ENCODE measurements at regions not wholly inside any gene's neighbourhood (a gene's known extent, or its start where the extent isn't known, plus 50 kb on each side); places are given as distances from the start of the nearest gene placed in this dataset.
"Not testable (repeated sequence)": the region's sequence is repeated elsewhere in the genome, so short reads cannot be mapped to it uniquely, and the experiment has no call there.

DNA sequence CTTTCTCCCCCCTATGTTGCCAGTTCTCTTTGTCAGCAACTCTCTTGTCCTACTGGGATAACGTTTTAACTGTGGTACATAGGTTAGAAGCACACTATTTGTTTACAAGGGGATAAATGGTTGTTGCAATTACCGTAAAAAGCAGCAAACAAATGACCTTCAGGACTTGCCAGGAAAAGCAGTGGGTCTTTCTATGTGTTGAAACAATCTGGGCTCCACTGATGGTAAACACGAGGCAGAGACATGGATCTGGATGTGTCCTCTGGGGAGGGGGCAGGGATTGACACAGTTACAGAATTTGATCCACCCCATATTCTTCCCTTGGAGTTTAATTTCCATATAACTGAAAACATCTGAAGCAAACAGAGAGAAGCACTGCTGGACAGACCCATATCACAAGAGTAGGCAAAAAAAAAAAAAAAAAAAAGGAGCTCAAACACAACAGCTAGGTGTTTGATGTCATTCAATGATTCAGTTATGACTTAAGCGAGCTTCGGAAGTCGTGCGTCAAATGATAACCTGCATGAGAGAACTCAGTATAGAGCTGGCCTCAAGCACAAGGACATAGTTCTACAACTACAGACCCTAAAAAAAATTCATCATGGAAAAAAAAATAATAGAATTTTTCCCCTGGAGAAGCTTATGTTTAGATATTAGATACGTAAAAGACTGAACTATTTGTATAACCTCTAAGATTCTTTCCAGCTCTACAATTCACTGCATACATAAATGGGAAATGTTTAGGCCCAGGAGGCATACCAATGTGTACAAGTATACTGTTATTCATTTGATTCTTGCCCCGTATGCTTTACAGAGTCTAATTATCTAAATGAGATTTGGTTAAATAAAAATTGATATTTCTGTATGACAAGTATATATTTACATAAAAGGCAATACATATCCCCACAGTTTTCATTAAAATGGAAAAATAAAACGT lies 127.7 kb downstream of the ALDH8A1 start:
- no peak for DNase-seq (ENCODE audit: low read depth)

DNA sequence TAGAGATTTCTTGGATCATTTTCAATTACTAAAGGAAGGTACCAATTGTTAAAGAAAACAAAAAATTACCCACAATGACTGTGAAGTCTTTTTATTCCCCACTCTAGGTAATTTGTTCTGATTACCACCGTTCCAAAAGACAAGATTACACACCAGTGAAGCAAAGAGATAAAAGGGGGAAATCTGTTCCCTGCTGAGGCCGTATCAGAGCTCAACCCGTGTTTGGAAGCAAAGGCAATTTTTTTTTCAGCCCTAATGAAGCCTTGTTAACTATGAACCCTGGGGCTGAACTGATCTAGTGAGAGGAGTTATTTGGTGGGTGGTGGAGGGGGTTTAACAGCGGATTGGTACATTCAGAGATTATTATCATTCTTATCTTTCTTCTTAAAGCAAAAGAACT lies 128.5 kb downstream of the ALDH8A1 start:
- DNase-seq (ENCODE audit: low read depth) = no peak

DNA sequence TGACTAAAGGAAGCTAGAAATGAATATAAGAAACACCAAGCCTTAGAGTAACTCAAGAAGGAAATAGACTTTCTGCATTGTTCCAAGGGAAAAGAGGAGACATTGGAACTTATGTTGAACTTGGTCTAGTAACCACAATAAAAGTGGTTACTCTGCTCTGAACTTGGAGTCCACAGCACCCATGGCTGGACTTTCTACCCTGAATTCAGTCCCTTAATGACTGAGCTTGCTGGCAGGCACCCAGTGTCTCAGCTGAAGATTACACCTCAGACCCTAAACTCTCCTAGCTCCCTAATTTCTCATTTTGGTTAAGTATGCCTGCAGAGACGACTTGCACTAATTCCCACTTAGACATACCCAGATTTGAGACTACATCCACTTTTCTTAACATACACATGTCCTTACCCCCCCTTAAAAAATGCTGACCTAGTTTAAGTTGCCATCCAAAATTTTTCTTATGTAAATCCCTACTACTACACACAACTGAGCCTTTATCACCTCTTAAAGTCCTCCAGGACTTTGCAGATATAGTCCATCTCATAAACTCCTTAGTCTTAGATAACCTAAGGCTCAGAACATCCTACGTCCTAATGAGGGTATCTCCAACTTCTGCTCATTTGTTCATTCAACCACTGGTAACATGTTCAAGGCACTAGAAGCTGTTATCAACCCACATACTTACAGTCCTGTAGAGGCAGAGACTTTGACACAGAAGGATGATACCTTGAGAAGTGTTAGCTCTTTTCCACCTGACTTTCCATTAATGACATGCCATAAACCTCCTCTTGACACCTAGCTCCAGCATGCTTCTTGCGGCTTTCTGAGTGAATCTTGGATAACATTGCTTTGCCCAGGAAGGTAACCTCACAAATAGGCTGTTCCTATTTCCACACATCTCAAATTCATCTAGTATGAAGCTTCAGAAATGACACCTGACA lies 129.8 kb downstream of the ALDH8A1 start:
- no peak for DNase-seq (ENCODE audit: low read depth)

DNA sequence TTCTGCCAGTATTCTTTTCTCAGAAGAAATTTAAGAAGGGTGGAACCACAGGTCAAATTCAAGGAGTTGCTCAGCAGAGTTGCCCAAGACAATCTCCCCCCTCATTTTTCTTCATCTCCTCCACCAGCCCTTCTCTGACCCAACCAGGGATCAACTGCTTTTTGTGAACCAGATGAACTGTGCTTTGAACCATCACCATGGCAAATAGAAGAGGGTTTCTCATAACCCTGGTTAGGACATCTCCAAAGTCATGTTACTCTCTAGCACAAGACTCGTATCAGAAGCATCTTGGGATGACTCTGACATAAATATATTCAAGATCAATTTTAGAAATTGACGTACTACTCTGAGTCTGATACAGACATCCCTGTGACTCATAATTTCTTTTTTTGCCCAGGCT lies 130.7 kb downstream of the ALDH8A1 start:
- no peak for DNase-seq (ENCODE audit: low read depth)

DNA sequence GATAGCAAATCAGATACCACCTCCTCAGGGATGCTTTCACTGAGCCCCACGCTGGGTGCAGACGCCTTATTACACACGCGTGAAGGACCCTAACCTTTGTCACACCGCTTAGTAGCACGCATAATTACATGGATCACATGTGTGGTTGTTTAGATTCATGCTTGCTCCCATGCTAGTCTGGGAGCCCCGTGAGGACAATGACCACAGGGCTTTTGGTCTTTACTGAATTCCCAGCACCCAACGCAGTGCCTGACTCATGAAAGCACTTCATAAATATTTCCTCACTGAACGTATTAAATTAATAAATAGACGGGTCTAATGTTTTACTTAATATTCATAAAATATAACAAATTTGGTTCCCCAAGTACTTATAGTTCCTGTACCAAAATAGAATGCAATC lies 132.5 kb downstream of the ALDH8A1 start:
- no peak for DNase-seq (ENCODE audit: low read depth)

DNA sequence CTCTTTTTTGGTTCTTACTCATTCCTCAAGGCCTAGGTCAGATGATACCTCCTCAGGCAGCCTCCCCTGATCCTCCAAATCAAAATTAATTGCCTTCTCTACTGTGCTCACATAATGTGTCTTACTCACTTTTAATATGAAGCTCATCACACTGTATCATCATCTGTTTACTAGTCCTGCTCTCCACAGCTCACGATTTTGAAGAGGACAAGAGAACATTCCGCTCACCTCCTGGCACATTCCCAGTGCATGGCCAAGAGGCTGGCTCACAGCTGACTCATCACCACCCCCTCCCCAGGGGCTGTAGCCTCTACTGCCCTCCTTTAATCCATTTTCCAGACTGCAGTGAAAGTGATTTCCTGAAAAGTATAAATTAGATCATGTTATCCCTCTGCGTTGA lies 133.1 kb downstream of the ALDH8A1 start:
- no peak for DNase-seq (ENCODE audit: low read depth)

DNA sequence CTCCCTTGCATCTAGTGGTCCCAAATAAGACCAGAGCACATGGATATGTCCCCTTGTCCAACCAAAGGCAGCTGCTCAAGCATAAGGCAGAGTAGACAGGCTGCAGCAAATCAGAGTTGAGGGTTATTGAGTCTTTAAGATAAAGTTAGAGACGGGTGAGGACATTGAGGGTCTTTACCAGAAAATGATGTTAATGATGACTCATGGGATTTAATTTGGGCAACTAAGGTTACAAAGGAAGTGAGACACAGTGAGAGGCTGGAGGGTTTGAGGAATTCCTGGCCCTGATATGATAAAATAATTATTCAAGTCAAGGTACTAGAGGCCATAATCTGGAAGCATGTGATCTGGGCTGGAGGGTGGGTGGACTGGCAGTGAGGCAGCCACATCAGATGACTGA lies 133.6 kb downstream of the ALDH8A1 start:
- no peak for DNase-seq (ENCODE audit: low read depth)

DNA sequence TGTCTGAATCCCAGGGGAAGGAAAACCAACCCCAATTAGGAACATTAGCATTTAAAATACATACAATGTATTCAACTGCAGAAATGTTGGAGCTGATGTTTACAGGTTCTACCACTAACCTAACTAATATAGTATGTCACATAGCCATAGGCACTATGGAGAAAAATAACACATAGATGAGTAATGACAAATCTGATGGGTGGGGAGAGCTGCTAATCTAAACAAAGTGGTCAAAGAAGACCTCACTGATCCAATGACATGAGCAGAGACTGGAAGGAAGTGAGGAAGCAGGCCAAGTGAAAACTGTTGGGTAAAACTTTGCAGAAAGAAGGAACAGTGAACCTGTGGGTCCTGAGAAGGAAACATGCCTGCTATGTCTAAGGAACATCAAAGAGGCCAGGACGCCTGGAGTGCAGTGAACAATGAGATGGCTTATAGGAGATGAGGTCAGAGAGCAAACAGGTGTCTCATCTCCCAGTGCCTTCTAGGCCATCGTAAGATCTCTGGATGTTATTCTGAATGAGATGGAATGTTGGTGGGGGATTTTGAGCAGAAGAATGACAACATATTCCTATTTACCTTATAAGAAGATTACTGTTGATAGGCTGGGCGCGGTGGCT lies 135.7 kb downstream of the ALDH8A1 start:
- no peak for DNase-seq (ENCODE audit: low read depth)

DNA sequence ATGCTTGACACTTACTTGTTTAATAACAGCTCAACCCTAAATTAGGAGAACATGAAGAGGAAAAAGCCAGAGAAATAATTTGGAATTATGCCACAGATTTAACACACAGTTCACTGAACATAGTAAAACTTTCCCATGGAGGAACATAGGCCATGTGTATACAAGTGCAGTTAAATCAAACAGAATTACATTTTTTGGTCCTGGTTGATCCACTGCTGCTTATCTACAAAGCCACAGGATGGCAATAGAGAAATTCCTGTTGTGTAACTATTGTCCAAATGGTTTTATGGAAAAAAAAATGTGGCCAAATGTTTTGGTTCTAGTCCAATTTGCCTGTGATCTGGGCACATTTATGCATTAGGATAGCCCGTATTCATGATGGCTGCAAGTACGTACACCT lies 136.8 kb downstream of the ALDH8A1 start:
- DNase-seq (ENCODE audit: low read depth) = no peak

DNA sequence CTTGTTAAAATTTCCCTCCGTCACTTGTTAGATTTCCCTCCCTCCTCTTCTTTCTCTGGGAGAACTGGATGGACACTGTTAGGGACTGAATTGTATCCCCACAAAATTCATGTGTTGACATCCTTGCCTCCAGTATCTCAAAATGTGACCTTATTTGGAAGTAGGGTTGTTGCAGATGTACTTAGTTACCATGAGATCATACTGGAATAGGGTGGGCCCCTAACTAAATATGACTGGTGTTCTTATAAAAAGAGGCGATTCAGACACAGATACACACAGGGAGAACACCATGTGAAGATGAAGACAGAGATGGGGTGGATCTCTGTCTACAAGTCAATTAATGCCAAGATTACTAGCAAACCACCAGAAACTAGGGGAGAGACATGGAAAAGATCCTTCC lies 139.5 kb downstream of the ALDH8A1 start:
- DNase-seq (ENCODE audit: low read depth) = no peak

DNA sequence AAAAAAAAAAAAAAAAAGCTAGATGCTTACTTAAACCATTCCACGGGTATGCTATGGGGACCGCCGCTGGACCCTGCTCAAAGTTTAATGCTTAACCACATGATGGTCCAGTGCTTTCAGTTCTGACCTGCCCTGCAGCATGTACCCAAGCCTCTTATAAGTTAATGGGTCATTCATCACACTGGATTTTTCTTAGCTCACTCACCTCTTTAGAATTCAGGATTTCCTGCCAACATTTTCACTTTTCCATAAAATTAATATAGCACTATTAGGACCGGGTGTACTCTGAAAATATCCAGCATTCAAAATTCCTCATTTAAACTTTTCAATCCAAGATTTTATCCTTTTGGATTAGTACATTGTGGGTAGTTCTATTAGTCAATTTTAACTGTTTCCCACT lies 140.8 kb downstream of the ALDH8A1 start:
- no peak for DNase-seq (ENCODE audit: low read depth)

DNA sequence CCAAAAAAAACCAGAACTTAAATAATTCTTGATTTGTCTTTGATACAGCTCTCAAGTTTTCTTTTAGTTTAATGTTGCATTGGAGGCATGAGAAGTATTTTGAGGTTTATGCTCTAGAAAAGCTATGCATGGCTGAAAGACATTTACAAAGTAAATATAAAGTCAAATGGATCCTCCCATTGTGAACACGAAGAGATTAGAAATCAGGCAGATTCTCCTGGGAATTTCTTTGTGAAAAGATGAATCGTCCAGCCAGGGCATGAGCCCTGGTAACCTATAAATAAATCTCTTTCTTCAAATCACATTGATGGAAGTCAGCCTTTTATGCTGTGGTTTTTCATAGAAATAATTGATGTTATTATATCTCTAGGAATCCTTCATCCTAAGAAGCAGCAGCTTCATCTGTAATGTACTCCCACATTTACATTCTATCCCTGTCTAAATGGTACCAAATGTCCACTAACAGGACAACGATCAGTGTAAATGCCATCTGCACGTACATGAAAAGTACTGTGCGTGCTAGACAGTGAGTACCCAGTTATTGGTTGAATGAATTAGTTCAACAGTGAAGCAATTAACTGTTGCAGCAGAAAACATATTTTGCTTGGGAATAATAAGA lies 143.6 kb downstream of the ALDH8A1 start:
- no peak for DNase-seq (ENCODE audit: low read depth)

DNA sequence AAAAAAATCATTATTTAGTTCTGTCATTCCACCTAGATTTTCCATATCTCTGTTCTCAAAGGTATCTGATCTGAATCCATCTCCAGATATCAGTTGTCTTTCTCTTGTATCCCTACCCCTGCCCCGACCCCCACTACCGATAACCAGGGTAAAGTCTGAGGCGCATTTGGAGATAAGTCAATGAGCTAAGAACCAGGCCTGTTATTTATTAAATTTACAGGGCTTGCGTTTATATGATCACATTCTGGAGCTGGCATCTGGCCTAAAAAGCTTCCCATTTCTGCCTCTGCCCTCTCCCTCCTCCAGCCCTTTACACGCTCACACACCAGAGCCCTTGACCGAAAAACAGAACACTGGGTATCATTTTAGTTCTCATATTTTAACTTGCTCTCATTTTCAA lies 144.7 kb downstream of the ALDH8A1 start:
- DNase-seq (ENCODE audit: low read depth) = no peak

DNA sequence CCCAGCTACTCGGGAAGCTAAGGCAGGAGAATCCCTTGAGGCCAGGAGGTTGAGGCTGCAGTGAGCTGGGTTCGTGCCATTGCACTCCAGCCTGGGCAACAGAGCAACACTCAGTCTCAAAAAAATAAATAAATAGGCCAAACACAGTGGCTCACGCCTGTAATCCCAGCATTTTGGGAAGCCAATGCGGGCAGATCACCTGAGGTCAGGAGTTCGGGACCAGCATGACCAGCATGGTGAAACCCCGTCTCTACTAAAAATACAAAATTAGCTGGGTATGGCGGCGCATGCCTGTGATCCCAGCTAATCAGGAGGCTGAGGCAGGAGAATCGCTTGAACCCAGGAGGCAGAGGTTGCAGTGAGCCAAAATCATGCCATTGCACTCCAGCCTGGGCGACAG lies 145.6 kb downstream of the ALDH8A1 start:
- not testable (repeated sequence) for DNase-seq (ENCODE audit: low read depth)

DNA sequence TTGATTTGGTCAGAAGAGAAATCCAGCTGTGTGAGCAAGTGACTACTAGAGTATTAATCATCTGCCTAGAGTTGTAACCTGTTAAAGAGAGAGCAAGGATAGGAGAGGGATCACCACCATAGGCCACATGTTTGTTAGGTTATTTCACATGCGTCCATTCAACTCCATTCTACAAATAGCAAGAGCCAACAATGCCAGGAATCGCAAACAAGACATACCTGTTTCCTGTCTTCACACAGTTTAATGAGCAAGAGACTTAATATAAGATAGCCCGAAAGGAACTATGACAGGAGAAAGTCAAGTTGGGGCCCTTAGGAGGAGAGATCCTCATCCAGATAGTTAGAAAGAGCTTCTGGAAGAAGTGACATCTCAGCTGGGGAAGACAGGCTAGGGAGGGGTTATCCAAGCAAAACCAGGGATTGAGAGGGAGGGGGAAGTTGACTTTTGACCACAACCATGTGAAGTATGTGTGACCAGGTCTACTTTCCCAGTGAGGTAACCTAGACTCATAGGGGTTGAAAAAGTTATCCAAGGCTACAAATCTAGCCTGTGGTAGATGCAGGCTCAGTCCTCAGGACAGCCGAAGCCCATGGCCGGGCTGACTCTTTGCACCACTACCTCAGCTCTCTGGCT lies 147.4 kb downstream of the ALDH8A1 start:
- DNase-seq (ENCODE audit: low read depth) = no peak

DNA sequence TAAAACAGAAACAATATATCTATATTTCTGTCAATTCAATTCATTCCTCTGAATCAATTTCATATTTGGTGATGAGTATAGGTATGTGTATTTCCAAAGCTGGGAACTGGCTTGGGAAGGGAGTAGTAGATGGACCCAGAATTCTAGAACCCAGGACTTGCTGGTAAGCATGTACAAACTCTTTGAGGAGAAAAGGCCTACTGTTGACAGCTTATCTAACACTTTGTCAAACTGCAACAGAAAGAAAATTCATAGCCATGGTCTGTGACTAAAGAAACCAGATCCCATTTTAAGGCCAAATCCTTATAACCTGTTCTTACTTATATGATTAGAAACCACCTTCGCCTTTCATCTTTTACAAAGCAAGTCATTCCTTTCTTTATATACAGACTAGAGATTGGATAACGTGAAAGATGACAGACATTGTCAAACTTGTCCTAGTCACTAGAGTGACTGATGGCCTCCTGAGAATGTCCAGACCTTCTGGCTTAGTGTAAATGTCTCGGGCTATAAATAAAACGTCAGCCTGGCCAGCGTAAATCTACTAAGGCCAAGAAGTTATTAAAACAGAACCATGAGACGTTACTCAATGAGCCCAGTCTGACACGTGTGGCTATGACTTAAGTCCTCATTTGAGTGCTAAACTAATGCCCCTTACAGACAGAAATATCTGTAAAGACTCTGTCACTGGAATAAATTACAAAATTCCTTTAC lies 152.3 kb downstream of the ALDH8A1 start:
- no peak for DNase-seq (ENCODE audit: low read depth)

DNA sequence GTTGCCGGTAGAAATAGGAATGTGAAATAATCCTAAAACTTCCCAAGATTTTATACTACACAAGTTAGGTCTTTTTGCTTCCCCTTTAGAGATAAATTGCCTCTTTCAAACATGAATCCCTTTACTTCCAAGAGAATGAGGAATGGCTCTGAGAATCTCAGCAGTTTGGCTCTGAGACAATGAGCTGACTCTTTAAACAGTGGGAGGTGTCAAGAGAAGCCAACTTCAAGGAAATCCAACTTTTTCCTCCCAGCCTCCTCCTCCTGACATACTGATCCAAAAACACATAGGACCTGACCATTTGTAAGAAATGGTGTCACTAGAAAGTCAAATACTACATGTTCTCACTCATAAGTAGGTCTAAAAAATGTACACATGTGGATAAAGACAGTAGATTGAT lies 154.2 kb downstream of the ALDH8A1 start:
- no peak for DNase-seq (ENCODE audit: low read depth)

DNA sequence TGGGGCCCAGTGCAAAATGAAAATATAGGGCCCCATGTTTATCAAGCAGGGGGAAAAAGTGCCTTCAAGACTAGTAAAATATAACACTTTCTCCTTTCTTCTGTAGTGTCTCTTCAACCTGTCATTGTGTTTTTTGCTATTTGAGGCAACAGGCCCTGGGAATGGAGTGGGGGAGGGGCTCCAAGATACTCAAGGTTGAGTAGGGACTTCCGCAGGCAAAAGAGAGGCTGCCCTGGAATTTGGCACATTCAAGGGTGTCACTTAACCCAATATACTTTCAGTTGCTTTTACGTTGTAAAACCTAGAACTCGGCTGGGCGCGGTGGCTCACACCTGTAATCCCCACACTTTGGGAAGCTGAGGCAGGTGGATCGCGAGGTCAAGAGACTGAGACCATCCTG lies 154.9 kb downstream of the ALDH8A1 start:
- no peak for DNase-seq (ENCODE audit: low read depth)

DNA sequence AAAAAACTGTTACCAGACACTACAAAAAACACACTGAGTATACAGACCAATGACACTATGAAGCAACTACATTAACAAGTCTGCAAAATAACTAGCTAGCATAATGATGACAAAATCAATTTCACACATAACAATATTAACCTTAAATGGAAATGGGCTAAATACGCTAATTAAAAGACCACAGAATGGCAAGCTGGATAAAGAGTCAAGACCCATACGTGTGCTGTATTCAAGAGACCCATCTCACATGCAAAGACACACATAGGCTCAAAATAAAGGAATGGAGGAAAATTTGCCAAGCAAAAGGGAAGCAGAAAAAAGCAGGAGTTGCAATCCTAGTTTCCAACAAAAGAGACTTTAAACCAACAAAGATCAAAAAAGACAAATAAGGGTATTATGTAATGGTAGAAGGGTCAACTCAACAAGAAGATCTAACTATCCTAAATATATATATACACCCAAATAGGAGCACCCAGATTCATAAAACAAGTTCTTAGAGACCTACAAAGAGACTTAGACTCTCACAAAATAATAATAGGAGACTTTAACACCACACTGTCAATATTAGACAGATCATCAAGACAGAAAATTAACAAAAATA lies 158.6 kb downstream of the ALDH8A1 start:
- not testable (repeated sequence) for DNase-seq (ENCODE audit: low read depth)

DNA sequence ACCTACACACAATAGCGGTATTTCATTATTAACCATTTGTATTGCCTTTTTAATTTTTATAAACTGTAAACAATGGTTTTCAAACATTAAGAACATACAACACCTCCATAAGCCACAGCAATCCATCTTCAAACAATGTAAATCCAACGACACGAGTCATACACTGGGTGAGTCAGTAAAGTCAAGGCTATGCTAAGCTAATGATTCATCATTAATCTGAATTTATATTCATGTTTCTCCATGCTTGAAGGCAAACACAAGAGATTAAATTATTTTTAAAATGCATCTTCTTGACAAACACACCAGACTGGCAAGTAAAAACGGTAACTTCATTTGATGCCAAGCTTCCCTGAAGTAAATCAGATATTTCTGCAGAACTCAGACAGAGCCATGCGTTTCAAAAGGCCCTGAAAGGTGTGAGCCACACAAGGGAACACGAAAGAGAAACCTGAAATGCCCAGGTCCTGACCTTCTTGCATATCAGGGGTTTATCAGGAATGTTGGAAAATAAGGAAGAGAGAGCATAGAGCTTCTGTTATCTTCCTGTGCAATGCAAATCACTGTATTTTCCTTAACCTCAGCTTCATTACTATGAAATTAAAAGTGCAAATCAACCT lies 162.5 kb downstream of the ALDH8A1 start:
- no peak for DNase-seq (ENCODE audit: low read depth)

All from activated T-cell treated with anti-CD3 and anti-CD28 coated beads for 48 hours (primary cell).